SK-MEL-5 (cell line): ENCODE measurements at regions not wholly inside any gene's neighbourhood (a gene's known extent, or its start where the extent isn't known, plus 50 kb on each side); places are given as distances from the start of the nearest gene placed in this dataset.

Experiments used
- DNase-seq: peaks from one replicate; pipeline ENCODE4 v3.0.0-alpha.2; 2016; ENCODE audit warnings: low read depth, low spot score
- in situ Hi-C: cut with HindIII; loops from 2 replicates; pipeline ENCODE4 v1.10.0; 2016; ENCODE audit warnings: low sequenced_read_pairs, high pct_unique_total_duplicates, low pct_unique_long_range_greater_than_20kb

DNA sequence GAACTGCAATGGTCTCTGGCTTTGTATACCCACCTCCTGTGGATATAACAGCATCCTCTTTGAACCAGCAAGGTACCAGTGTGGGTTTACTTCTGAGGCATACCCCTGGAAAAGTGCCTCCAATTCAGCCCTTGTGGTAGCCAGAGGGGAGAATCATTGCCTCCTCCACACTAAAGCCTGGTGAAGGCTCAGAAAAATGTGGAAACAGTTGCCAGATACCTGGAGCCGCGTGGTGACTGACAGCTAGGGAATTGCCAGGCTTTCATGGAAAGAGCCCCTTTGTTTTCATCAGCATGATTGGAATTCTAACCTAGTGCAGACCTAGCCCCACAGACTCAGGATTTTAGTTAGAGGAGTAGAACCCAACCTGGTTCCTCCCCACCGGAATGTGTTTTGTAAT is 168.6 kb upstream of the KLF3 start:
- in situ Hi-C loops, result no loop called here
- DNase-seq, result no peak

DNA sequence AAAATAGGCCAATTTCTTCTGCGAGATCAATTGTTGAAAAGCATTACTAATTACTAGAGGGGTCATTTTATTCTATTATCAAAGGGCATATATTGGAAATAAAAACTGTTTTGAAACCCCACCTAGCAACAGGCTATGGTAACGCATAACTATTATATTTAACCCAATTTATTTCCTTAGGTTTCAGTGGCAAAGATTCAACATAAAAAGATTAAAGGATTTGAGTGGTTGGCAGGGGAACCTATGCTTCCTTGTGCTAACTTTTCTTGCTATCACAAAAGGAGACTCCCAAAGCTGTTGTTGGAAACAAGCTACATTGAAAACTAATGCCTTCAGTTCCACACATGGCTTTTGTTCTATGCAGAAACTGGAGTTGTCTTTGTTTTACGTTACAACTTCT is 166.9 kb upstream of the KLF3 start:
- DNase-seq, result no peak
- in situ Hi-C loops, result no loop called here

DNA sequence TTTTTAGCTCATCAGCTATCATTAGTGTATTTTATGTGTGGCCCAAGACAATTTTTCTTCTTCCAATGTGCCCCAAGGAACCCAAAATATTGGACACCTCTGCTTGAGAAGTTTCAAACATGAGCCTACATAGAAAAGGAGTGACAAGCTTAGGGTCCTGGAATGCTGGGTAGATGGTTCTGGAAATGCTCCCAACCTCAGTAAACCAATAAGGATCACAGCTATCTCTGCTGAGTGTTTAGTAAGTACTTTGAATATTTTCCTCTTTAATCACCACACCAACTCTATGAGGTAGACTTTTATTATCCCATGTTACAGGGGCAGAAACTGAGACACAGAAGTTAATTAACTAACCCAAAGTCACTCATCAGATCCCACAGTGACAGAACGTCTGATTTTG is 164.9 kb upstream of the KLF3 start:
- in situ Hi-C loops, result no loop called here
- no peak for DNase-seq

DNA sequence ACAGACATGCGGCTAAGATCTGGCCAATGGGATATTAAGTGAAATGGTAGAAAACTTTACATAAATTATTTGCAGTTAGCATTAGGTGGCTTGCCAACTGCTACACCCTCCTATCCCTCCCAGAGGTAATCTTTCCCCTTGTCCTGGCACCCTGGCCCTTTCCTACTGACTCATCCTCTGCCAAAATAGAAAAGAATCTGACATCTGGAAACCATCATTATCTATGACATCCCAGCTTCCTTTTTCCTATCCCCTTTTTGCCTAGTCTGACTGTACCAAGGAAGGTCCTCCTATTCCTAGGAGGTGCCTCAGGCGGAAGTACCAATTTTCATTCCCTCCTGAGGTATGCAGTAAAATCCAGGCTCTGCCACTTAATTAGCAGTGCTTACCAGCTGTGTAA is 163.6 kb upstream of the KLF3 start:
- no peak for DNase-seq
- in situ Hi-C loops, result no loop called here

DNA sequence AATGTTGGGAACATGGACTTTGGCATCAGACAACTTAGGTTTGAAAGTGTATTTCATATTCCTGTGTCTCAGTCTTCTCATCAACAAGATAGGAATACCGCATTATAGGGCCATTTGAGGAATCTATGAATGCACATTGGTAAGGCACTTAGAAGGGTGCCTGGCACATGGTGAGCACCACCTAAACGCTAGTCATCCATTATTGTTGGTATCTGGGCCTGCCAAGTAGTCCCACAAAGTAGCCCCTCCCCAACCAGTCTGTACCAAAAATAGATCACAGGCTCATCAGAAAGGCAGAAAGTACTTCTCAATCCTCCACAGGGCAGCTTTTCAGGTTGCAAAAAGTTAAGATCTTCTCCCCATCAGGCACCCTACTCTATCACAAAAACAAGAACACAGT is 162.3 kb upstream of the KLF3 start:
- no peak for DNase-seq
- in situ Hi-C loops, result no loop called here

DNA sequence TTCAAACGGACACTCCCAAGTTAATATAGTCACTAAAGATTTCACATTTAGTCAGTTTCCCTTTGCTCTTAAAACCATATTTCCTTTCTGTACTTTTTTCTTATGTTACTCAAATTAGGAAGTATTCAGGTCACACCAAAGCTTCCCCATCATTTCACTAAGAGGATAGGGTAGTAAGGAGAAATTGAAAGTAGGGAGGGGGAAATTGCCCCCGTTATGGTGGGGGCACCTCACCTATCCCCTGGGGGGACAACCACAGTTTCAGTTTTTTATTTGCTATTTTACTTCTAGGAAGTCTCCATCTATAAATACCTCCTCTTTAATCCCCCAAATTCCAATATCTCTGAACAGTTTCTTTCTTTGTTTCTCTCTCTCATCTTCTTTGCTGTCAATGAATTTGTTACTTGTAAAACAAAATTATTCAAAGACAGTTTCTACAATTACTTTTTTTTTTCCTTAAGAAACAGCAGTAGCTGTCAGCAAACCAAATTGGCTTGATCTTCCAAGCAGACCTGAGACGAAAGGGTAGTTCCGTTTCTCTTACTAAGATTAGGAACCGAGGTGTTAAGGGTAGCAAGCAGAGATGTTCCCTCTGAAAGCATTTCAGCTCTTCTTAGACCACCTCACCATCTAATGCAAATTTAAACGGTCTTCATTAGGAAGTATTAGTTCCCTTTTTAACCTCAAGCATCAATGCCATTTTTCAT is 160.2 kb upstream of the KLF3 start:
- in situ Hi-C loops, result no loop called here
- DNase-seq, result no peak

DNA sequence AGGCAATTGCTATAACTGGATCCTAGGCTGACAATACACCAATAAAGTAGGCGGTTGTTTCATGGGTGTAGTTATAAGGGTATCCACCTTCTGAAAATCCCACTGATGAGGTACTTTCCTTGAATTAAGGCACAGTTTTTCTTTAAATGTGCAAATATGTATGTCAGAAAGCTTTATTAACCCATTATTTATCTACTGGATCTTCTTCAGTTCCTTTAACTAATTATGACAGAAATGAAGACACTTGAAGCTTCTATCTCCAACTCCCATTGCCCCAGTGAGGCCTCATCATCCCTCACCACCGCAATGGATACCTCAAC is 159.6 kb upstream of the KLF3 start:
- DNase-seq, result no peak
- in situ Hi-C loops, result no loop called here

DNA sequence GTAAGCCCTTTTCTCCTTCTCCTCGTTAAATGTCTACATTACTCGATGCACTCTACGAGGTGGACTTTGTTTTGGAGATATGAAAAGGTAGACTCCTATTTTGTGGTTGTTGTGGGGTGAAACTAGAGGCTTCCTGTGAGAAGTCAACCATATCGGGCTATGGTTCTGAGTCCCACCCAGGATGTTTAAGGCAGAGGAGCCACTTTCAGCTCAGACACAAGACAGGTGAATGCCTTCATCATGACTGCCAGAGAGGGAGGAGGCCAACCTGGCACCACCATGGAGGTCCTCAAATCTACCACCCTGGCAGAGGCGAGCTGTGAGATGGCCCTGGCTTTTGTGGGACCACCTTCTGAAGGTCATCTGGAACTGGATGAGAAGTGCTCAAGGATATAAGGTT is 154.4 kb upstream of the KLF3 start:
- in situ Hi-C loops, result no loop called here
- DNase-seq, result no peak

DNA sequence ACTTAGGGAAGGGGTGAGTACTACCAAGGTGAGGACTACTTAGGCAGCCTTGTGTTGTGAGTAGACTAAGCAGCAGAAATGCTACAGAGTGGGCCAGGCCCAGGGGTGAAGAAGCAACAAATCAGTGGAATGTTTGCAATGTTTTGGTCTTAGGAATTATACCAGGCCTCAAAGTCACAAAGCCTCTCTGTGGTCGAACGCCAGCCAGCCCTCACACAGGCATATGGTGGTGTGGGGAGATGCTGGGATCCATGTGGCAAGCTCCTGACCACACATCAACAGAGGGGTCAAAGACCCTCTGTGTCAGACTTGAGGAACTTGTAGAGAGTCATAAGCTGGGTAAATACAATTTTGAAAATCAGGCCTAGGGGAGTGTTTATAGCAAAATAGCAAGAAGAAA is 153.8 kb upstream of the KLF3 start:
- in situ Hi-C loops, result no loop called here
- no peak for DNase-seq

DNA sequence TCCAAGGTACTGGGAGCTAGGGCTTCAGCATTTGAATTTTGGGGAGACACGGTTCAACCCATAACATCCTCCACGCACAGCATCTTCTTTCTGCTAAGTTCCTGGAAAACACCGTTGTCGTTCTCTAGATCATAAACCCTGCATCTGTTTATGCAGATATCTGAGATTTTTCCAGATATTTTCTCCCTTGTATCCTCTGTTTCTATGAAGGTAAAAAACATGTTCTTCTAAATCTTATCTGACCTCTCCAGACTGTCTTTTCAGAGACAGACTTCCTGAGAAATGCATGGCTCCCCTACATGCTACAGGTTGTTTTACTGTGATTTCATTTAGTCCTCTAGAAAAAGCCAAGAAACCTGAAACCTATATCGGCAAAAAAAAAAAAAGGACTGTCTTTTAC is 152.3 kb upstream of the KLF3 start:
- no peak for DNase-seq
- in situ Hi-C loops, result no loop called here

DNA sequence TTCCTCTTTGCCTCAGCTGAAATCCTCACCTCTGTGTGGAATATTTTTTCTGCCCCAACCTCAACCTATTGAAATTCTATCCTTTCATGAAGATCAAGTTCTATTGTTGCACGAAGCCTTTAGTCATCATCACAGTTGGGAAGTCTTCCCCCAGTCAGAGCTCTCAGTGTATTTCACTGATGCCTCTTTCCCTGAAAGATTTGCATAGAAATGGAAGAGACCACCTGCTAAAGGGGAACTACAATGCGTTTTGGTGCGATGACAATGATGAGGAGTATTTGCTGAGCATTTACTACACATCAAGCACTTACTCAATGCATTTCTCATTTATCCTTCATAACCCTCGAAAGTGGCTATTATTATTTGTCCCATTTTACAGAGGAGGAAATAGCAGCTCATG is 151.2 kb upstream of the KLF3 start:
- no peak for DNase-seq
- in situ Hi-C loops, result no loop called here

DNA sequence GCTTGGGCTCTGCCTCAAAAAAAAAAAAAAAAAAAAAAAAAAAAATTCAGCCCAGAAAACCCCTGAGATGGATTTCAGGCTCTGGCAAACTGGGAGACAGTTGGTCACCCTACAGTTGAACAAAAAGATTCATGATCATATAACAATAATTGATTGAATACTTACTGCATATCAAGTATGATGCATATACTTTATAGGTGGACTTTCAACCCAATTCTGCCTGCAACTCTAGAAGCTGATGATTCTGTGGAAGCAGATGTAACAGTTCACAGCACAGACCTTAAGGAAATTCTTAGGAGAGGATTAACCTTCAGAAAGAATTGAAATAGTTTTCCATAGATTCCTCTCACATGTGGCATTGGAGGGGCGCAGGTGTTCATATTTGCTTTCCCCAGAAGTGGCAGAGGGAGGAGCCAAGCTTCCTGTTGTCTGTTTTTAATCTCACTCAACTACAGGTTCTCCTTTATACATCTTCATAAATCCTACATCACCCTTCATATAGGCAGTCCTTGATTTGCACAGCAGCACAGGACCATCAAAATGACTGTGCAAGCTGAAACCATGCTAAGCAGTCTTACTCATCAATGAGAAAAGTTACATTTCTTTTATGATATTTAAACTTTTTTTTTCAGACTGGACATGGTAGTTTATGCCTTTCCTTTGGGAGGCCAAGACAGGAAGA is 149.4 kb upstream of the KLF3 start:
- DNase-seq, result no peak
- in situ Hi-C loops, result no loop called here

DNA sequence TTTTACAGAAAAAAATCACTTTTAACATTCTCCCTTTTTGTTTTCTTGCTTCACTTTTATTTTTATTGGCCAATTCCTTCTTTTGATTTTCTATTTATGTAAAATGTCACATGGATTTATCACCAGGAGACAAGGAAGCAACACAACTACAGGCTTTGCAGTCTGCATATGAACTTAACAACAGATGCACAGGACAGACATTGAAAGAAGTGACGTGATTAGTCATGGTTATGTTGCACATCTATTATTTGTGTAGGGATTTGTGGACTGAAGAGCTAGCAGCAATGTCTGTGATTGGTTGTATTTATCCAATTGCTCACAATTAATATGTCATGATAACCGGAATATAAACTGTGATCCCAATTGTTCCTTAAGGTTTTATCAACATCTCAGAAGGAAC is 147.8 kb upstream of the KLF3 start:
- in situ Hi-C loops, result no loop called here
- DNase-seq, result no peak

DNA sequence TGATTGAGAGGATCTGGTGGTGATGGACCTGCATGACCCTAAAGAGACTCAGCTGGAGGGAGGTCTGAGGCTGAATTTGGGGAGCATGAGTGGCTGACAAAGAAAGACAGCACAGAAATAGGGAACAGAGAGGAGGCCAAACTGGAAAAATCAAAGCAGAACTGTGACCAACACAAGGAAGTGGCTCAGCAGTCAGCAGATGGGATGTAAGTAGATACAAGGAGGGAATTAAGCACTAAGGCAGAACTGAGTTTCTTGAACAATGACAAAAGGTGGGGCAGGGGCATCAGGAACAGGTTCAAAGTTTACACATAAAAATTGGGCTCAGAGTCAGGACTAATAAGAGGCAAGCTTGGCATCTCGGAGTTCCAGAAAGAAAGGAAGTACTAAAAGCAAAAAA is 144.3 kb upstream of the KLF3 start:
- in situ Hi-C loops, result no loop called here
- DNase-seq, result no peak

DNA sequence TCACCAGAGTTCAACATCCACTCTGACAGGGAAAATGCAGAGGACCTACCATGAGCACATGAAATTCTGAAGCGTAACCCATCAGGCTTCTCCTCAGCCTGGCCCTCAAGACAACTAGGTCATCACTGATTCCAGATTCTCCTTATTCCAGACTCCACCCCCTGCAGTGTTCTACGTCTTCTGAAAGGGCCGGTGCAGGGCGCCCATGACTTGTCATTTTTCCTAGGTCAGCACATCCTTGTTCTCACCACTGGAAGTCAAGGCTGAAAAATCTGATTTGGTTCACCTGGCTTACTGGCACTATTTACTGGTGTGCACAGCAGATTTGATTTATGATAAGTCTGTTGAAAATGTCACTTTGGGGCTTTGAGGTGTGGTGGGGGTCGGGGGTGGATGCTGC is 140.9 kb upstream of the KLF3 start:
- in situ Hi-C loops, result no loop called here
- DNase-seq, result no peak

DNA sequence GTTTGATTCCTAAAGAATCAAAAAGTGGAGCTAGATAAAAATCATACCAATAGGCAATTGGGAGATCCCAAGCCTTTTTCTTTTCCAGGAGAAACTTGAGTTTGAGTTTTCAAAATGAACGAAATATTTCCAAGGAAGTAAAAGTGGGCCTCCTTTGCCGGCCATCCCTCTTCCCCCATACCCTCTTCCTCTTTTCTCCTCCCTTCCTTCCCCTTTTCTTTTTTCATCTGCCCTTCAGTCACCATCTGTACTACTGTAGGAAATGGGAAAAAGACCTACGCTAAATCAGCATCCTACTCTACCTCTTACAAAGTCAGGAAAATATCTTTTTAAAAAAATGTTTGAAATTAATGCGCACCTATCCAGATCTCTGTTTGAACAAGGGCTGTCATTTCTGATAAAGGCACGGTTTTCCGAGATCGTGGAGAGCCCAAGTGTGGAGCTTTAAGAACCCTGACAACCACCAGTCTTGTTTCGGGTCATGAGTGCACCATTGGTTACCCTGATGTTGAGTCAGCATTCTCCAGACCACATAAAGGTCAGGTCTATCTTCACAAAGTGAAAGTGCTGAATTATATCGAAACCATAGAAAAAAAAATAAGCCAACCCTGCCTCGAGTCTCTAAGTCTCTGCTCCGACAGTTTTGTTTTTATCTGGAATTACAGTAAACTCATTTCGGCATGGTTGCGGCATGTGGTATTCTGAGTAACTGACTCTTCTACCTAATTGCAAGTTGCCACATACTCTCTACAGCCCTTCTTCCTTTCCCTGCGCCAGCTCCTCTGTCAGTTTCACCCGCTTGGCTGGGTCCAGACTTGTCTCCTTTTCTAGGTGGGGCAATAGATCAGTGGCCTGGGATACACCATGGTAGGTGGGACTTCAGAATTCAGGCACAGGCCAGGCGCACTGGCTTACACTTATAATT is 140.2 kb upstream of the KLF3 start:
- in situ Hi-C loops, result no loop called here
- no peak for DNase-seq

DNA sequence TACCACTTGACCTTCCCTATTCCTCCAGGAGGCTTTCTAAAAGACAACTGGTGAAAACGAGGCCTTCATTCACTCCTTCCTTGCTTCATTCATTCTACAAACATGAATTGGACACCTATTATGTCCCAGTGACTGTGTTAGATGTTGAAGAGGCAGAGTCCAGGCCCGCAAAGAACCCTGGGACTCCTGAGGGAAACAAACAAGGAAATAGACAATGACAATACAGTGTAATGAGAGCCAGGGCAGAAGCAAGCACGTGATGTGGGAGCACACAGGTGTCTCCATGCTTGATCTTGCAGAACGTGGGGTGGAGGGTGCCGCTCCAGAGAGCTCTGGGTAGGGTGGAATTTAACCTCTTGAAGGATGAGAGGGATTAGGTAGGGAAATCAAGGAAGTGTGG is 137.6 kb upstream of the KLF3 start:
- in situ Hi-C loops, result no loop called here
- DNase-seq, result no peak

DNA sequence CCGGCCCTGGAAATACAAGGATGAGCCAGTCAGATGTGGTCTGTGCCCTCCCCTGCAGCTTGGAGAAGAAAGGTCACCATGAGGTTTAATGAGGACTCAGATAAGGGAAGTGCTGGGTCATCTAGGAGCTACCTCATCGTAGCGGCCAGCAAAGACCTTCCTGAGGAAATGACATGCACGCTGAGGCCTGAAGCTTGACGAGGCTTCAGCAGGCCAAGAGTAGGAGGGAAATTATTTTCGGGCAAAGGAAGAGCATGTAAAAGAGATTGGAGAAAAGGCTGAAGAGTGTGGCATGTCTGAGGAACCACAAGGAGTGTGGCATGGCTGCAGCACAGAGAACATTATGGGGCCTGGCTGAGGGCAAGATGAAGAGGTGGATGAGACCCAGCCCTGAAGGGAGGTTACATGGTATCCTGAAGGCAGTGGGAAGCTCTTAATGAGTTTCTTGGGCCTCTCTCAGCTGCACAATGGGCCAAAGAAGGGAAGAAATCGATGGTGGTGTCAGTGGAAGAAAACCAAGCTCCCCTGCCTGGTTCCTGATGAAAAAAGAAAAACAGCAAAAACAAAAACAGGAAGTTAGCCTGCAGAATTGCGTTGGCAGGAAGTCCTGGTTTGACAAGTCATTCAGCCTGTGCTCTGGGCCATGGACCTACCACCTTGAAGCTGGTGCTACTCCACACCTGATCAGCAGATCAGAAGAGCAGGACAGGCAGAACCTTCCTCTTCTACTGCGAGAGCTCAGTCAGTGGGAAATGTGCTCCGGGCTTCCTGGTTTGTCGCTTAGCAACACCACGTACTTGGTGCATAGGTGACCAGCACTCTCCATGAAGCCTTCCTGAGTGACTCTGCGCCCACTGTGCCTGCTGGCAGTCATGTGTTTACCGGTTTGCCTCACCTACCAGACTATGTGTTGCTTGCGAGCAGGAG is 134.5 kb upstream of the KLF3 start:
- in situ Hi-C loops, result no loop called here
- no peak for DNase-seq
